ENCODE measurements at regions not wholly inside any gene's neighbourhood (a gene's known extent, or its start where the extent isn't known, plus 50 kb on each side); places are given as distances from the start of the nearest gene placed in this dataset.

GRCh38 chr14:65278589-65278988, 133.9 kb upstream of the FUT8 start:
- no peak overlapping the region for H3K27ac ChIP-seq (replicated peaks in 1 of 4)
- 88% methylated on average over 4 of the region's 4 CpGs for WGBS
- no peak for DNase-seq (ENCODE audit: extremely low spot score)
- intact Hi-C loops (cut with DNase I): no loop called here
- H3K4me1 ChIP-seq: peaks cover 8 to 14% (median 12%) of the 10 kb centered on the region in 4 donors
- no peaks in the 10 kb centered on the region for H3K9me3 ChIP-seq
- no peak overlapping the region for H3K4me3 ChIP-seq
- TF ChIP-seq EP300 (IDR thresholded peaks at IDR 0.05) (no peak), POLR2AphosphoS5 (IDR thresholded peaks at IDR 0.05) (no peak), POLR2A (IDR thresholded peaks at IDR 0.05; ENCODE audit: low read depth) (no peak)
- TF ChIP-seq, protein P1, sequence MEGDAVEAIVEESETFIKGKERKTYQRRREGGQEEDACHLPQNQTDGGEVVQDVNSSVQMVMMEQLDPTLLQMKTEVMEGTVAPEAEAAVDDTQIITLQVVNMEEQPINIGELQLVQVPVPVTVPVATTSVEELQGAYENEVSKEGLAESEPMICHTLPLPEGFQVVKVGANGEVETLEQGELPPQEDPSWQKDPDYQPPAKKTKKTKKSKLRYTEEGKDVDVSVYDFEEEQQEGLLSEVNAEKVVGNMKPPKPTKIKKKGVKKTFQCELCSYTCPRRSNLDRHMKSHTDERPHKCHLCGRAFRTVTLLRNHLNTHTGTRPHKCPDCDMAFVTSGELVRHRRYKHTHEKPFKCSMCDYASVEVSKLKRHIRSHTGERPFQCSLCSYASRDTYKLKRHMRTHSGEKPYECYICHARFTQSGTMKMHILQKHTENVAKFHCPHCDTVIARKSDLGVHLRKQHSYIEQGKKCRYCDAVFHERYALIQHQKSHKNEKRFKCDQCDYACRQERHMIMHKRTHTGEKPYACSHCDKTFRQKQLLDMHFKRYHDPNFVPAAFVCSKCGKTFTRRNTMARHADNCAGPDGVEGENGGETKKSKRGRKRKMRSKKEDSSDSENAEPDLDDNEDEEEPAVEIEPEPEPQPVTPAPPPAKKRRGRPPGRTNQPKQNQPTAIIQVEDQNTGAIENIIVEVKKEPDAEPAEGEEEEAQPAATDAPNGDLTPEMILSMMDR (IDR thresholded peaks at IDR 0.05): no peak
- H3K27me3 ChIP-seq: no peaks in the 10 kb centered on the region
- no peaks in the 10 kb centered on the region for H3K36me3 ChIP-seq

- WGBS: 97% methylated on average over 22 of the region's 22 CpGs
- Histone ChIP-seq H3K27ac (replicated peaks in 1 of 4) (no peak overlapping the region), H3K4me3 (no peak overlapping the region), H3K4me1 (peaks cover 8 to 14% (median 12%) of the 10 kb centered on the region in 4 donors), H3K9me3 (no peaks in the 10 kb centered on the region), H3K27me3 (no peaks in the 10 kb centered on the region), H3K36me3 (no peaks in the 10 kb centered on the region)
- TF ChIP-seq POLR2A (IDR thresholded peaks at IDR 0.05; ENCODE audit: low read depth) (no peak), EP300 (IDR thresholded peaks at IDR 0.05) (no peak), POLR2AphosphoS5 (IDR thresholded peaks at IDR 0.05) (no peak)
- TF ChIP-seq, protein P1 (IDR thresholded peaks at IDR 0.05): no peak
- intact Hi-C loops (cut with DNase I): no loop called here
- no peak for DNase-seq (ENCODE audit: extremely low spot score)
Measured at GRCh38 chr14:65279510-65279909, 133.0 kb upstream of the FUT8 start.

DNA sequence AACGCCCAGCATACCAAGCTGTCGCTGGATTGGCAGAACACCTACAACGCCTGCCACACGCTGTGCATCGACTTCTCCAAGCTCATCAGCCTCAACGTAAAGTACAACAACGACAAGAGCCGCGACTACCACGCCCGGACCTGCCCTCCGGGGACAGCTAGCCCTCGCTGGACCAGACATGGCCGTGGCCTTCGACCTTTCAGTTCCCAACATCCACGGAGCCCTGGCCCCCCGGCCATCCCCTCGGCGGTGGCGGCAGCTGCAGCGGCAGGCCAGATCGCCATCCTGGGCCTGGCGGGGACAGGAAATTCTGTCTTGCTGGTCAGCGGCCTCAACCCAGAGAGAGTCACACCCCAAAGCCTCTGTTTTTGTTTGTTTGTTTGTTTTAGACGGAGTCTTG, 132.6 kb upstream of the FUT8 start:
- WGBS: 96% methylated on average over 25 of the region's 25 CpGs
- Histone ChIP-seq H3K9me3 (no peaks in the 10 kb centered on the region), H3K4me1 (peaks cover 8 to 14% (median 12%) of the 10 kb centered on the region in 4 donors), H3K4me3 (no peak overlapping the region), H3K27me3 (no peaks in the 10 kb centered on the region), H3K36me3 (no peaks in the 10 kb centered on the region), H3K27ac (replicated peaks in 1 of 4) (no peak overlapping the region)
- no peak for TF ChIP-seq POLR2A (IDR thresholded peaks at IDR 0.05; ENCODE audit: low read depth)
- no peak for TF ChIP-seq POLR2AphosphoS5 (IDR thresholded peaks at IDR 0.05)
- TF ChIP-seq EP300 (IDR thresholded peaks at IDR 0.05): no peak
- TF ChIP-seq, protein P1 (IDR thresholded peaks at IDR 0.05): no peak
- no peak for DNase-seq (ENCODE audit: extremely low spot score)
- intact Hi-C loops (cut with DNase I): no loop called here

GRCh38 chr14:65280653-65281052, 131.9 kb upstream of the FUT8 start:
- intact Hi-C loops (cut with DNase I): no loop called here
- Histone ChIP-seq H3K9me3 (no peaks in the 10 kb centered on the region), H3K27ac (replicated peaks in 1 of 4) (no peak overlapping the region), H3K4me1 (peaks cover 8 to 14% (median 12%) of the 10 kb centered on the region in 4 donors), H3K27me3 (no peaks in the 10 kb centered on the region), H3K36me3 (no peaks in the 10 kb centered on the region), H3K4me3 (no peak overlapping the region)
- no peak for DNase-seq (ENCODE audit: extremely low spot score)
- TF ChIP-seq, protein P1 (IDR thresholded peaks at IDR 0.05): no peak
- TF ChIP-seq EP300 (IDR thresholded peaks at IDR 0.05) (no peak), POLR2A (IDR thresholded peaks at IDR 0.05; ENCODE audit: low read depth) (no peak), POLR2AphosphoS5 (IDR thresholded peaks at IDR 0.05) (no peak)
- WGBS: 97% methylated on average over 18 of the region's 22 CpGs

Measured in esophagus muscularis mucosa (tissue), 4 donors.